Fibroblast of skin of left quadriceps (primary cell): ENCODE measurements at regions not wholly inside any gene's neighbourhood (a gene's known extent, or its start where the extent isn't known, plus 50 kb on each side); places are given as distances from the start of the nearest gene placed in this dataset.

Source experiments
- DNase-seq, 2 experiments: peaks; one replicate each; pipeline ENCODE4 v3.0.0-alpha.2; 2013; ENCODE audit warnings: low read depth in 2 of 2

DNA sequence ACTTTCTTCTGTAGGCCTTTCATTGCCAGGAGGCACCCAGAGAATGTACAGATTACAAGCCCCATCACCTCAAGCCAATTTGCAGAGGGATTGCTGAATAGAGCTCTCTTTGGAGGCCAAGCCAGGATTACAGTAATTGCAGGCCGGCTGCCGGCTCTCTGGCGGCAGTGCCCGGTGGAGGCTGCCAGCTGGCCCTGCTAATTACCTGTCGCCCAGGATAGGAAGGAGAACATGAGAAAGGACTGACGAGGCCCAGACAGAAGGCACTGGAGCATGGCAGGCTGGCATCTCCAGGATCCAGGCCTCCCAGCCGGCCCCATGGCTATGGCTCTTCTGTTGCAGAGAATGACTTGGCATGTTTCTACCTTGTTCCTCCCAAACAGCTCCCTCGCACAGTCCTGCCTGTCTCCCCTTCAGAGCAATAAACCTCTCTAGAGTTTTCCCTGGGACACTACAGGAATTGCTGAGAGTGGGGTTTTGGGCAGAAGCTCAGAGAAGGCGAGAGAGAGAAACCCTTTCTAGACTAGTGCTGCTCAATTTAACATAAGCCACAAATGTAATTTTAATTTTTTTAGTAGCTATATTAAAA is 273.6 kb upstream of the PROK2 start:
- DNase-seq, result no peak

DNA sequence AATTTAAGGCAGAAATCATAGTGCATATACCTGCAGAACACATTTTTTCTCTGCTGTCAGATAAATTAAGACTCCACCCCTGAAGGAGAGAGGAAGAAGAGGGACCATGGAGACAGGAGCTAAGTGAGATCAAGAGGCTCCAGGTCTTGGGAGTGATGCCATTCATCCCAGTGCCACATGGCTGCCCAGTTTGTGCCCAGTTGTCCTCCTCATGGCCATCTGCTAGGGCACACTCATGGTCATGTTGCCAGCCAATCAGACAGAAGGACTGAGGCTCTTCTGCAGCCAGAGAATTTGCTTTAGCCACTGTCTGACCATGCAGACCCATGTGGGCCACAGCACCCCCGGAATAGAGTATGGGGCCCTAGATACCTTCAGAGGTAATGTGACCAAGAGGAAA is 270.5 kb upstream of the PROK2 start:
- DNase-seq, result no peak

DNA sequence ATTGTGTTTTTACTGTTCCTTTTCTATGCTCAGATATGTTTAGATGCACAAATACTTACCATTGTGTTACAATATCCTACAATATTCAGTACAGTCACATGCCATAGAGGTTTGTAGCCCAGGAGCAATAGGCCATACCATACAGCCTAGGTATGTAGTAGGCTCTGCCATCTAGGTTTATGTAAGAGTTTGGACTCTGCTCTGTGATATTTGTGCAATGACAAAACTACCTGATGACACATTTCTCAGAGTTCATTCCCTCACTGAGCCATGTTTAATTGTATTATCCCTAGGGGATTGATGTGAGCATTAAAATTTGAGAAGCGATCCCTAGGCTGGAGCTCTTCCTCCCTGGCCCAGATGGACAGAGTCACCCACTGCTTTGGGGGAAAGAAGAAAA is 270.0 kb upstream of the PROK2 start:
- no peak for DNase-seq

DNA sequence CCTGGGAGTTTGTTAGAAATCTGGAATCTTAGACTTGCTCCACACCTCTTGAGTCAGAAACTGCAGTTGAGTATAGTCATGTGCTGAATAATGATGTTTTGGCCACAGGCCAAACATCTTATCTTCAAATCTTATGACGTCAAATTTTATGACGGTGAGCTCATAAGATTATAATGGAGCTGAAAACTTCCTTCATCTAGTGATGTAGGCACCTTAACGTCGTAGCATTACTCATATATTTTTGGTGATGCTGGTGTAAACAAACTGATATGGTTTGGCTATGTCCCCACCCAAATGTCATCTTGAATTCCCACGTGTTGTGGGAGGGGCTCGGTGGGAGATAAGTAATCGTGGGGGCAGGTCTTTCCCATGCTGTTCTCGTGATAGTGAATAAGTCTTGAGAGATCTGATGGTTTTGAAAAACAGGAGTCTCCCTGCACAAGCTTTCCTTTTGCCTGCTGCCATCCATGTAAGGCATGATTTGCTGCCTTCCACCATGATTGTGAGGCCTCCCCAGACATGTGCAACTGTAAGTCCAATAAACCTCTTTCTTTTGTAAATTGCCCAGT is 268.0 kb upstream of the PROK2 start:
- no peak for DNase-seq

DNA sequence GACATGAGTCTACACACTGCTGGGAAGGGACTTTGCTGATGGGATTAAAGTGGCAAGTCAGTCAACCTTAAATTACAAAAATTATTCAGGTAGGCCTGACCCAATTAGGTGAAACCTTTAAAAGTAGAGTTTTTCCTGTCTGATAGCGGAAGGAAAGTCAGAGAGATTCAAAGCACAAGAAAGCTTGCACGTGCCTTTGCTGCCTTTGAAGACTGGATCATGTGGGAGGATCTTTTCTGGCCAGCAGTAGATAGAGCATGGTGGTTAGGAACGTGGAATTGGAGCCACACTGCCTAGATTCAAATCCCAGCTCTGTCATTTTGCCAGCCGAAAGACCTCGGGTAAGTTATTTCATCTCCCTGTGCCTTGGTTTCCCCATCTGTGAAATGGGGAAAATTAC is 265.8 kb upstream of the PROK2 start:
- DNase-seq, result no peak

DNA sequence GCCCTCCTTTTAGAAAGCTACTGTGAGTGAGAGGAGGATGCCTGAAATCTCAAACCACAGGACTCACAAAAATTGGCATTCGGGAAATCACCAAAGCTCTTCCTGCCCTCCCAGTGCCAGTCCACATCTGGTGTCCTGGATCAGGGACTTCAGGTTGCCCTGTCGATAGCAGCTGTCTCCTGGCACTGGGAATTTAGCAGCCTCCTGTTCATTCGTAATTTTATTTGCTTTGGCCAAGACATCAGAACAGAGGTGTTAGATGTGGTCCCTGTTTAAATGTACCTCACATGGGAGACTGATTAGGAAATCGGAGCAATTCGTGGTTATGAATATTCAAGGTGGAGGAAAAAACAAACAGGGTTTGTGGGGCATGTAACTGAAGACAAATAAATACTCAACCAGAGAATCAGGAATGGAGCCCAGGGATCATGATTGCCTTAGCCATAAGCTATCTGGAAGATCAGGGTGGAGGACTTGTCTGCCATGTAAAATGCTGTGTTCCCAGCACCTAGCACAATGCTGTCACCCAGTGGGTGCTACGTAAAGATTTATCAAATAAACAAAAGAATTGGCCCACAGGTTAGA is 265.2 kb upstream of the PROK2 start:
- DNase-seq, result no peak

DNA sequence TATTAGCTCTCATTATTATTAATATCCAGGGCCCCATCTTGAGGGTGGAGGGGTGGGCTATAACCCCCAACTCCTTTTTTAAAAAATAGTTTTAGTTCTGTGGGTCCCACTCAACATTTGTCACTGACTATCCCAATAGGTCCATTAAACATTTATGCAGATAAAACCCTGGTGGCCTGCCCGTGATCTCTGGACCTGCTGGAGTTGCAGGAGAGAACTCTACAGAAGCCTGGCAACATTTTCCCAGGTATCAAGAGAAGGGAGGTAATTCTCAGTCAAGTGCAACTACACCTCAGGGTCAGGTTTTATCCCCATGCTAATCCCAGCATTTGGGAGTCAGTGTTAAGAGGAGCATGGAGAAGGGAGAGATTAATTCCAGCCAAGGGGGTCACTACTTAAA is 264.4 kb upstream of the PROK2 start:
- no peak for DNase-seq

DNA sequence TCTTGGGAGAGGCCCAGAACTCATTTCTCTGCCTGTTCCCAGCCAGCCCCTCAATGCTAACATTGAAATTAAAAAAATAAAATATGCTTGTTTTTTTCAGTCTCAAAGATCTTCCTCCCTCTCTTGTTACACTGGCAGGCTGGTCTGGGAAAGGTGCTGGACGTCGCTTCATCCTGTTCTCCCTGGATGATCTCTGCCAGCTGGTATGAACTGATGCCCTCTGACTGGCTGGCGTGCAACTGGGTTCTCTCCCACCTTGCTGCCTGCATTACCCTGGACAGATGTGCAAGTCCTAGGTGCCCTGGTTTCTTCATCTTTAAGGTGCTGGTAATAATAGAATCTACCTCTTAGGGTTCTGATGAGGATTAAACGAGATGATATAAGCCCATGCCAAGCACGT is 263.9 kb upstream of the PROK2 start:
- no peak for DNase-seq

DNA sequence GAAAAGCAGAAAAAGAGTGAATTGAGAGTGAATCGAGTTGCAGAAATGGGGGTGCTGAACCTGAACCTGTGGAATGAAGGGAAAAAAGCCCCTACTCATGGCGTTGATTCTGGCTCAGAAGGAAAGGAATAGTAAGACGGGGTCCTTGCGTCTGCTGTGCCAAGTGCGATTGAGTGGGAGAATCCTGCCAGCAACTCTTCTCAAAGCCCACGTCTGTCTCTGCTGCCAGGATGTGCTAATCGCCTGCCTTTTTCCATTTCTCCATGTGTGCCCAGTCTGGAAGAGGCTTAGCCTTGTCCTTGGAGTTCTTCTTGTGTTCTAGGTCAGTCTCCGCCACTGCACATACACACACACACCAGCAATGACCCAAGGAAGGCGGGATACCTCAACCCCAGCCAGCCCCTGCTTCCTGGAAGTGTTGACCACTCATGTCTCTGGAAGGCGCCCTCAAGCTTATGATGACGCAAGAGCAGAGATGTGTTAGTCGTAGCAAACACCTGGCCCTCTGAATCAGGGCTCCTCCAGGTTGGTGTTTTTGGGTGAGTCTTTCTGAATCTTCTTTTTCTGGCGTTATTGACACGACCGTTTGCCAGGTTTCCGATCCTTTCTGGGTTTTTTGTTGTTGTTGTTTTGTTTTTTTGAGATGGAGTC is 262.4 kb upstream of the PROK2 start:
- no peak for DNase-seq

DNA sequence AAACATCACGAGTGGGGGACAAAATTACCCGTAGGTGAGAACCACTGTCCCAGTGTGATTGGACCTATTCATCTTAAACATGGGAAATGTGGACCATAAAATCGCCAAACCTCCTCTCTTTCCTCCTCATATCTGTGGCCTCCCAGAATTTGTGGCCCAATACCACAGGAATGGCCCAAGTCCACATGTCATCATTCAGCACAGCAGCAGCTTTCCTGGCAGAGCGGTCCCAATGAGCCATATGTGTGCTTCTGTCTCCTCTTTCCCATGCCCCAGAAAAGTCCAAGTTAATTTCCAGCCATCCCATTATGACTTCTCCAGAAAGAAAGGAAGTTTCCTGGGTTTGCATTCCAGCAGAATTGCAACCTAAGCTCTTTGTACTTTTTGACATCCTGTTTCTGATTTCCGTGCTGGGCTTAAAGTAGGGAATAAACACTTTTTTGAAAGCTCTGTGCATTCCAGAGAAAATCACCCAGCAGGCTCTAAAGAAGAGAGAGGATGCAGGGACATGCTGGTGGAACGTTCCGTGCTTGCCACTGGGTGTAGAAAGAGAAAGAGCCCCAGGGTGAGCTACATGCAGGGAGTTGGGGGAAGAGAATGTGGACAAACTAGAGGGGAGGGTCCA is 259.4 kb upstream of the PROK2 start:
- DNase-seq, result peak; percentile 43

DNA sequence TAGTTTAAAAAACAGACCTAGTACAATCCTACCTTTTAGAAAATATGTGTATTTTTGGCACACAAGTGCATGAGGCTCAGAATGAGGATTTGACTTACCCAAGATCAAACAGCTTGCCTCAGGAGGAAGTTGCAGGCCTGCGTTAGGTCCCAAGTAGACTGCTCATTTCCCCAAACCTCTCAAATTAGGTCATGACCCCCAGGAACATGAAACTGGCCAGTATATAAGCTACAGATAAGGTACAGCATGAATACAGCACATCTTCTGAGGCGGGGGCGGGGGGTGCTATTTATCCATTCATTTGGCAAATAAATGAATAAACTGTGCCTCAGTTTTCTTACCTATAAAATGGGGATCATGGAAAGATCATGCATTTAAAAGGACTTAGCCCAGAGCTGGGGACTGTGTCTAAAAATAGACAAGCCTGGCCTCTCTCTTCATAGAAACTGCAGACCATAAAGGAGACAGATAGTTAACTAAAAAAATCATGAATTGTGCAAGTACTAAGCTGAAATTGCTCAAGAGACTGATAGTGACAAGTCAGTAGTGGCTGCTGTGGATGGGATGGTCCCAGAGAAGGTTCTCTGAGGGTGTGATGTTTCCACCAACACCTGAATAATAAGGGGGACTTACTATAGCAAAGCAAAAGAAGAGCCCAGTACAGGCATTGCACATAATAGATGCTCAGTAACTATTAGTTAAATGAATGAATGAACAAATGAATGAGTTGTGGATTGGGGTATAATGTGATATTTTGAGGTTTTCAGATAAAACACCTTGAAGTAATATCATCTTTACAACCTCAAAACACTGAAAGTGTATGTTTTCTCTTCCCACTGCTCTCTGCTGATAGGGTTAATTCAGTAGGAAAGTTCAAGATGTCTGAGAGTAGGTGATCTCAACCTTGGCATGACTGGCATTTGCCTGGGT is 258.5 kb upstream of the PROK2 start:
- no peak for DNase-seq

DNA sequence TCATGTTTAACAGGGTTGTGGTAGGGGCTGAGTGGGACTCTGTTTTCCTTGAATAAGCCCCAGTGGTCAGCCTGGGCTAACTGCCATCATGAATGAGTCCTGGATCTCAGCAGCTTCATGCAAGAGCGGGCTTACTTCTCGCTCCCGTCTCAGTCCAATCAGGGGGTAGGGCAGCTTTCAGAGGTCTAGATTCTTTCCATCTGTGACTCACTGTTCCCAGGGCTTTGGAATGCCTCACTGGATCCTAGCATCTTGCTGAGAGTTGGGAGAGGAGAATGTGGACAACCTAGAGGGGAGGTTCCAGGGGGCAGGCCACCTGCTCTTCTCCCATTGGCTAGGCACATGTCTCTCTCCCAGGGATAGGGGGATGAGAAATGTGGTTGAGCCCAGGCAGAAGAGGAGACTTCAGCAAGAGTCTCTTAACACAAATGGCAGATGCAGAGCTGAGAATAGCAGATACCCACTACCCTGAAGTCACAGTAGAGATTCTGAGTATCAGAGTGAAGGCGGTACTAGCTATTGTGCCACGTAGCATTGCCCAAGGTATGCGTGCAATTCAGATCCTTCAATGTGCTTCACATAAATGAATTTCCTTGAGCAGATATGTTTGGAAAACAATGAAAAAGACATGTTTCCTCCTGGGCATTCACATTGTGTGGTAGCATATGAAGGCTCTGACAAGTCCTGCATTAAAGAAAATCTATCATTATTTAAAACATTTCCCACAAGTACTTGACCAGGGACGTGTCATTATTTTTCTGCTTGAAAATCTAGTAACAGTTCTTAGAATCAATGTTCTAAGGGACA is 257.7 kb upstream of the PROK2 start:
- DNase-seq, result peak; percentile 78 to 79

DNA sequence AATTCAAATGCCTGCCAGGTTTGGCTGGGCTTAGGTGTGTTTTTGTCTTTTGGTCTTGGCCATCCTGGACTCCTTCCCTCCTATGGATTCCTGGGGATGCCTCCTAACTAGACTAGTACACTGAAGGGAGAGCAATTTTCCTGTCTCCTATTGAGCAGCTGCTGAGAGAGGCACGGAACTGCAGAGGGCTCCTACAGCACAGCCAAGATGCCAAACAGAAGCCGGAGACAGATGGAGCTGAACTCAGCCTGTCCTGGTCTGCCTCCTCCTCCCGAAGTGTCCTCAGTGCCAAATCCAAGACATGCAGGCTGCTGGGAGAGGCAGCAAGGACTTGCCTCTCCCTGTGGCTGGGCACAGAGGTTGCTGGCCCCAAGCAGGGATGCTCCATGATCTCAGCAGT is 256.6 kb upstream of the PROK2 start:
- no peak for DNase-seq

DNA sequence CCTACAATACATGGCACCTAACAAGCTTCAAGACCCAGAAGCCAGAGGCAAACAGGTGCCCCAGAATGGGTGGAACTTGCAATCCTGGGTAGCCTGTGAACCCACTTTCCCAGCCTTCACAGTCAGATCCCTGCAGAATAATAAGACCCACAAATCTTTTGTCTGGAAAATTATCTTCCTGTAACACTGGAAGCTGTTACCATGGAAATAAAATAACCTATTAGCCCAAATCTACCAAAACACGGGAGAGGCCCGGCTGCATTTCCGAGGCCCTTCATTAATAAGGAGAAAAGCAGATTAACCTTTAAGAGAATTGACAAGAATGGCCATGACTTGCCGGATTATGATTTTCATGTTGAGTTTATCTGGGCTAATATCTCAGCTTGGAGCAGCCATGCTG is 256.1 kb upstream of the PROK2 start:
- DNase-seq, result no peak

DNA sequence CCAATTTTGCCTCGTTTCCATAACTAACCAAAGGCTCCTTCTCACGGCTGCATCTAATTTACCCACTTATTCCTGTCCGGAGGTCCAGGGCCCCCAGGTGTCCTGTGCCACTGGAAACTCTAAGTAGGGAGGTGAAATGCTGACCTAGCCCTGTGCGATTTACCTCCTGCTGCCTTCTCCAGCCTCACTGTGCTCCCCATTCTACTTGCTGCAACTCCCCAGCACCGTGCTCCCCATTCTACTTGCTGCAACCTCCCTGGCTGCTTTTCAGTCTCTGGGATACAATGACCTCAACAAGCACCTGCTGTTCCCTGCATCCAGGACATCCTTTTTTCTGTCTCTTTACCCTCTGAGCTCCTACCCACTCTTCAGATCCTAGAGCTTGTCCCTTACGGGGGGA is 254.7 kb upstream of the PROK2 start:
- no peak for DNase-seq

DNA sequence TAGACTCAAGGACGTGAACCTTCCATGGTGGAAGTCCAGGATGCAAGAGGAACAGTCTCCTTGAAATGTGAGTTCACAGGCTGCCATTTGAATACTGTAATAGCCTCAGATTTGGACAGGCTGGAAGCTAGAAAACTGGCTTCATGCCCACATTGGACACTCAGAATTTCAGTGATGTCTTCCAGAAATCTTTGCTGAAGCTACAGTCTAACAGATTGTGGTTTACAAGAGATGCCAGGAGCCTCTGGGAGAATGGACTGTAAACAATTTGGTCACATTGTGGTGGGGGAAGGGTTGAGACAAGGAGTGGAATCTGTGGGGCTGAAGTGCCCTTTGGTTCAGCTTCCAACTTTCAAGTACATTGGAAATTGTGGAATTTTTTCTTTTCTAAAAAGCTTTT is 252.0 kb upstream of the PROK2 start:
- DNase-seq, result peak; percentile 44 to 46

DNA sequence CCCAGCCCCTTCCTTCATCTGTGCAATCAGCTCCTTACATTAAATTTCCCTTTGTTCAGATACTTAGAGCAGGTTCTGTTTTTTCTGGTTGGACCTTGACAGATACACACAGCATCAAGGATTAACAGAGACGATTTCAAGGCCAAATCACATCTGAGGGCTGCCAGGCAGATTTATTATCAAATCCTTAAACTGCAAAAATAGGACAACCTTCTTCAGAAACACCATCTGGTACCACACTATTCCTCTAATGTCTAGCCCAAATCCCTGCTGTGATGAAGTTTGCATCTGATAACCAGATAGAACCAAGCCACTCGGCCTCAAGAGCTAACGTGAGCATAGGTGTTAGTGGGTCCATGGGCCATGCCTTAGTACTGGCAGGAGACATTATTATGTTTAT is 250.7 kb upstream of the PROK2 start:
- no peak for DNase-seq

DNA sequence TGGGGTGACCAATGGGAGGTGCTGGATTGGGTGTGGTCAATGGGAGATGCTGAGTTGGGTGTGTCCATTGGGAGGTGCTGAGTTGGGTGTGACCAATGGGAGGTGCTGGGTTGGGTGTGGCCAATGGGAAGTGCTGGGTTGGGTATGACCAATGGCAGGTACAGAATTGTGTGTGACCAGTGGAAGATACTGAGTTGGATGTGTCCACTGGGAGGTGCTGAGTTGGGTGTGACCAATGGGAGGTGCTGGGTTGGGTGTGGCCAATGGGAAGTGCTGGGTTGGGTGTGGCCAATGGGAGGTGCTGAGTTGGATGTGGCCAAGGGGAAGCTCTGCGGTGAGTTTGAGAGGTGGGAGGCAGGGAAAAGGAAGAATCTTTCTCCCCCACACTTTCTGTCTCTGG is 250.0 kb upstream of the PROK2 start:
- no peak for DNase-seq

DNA sequence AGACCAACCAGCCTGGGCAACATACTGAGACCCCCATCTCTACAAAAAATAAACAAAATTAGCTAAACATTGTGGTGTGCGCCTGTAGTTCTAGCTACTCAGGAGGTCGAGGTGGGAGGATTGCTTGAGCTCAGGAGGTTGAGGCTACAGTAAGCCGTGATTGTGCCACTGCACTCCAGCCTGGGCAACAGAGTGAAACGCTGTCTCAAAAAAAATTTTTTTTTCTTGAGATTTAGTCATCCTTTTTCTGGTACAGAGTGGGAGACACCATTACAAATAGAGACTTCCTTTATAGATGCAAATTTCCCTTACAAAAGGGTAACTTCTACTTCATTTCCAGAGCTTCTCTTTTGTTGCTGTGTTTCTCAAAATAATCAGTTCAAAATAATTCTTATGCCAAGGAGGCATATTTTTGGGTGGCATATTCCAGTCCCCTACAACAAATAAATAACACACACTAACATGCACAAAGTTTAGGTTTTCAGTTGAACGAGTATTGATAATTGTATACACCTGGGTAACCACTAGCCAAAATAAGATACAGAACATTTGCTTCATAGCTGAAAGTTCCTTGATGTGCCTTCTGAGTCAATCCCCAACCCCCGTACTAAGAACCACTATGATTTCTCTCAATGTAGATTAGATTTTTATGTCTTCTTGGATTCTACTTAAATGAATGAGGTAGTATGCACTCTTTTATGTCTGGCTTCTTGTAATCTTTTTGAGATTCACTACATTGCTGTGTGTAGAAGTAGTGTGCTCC is 248.9 kb upstream of the PROK2 start:
- no peak for DNase-seq

DNA sequence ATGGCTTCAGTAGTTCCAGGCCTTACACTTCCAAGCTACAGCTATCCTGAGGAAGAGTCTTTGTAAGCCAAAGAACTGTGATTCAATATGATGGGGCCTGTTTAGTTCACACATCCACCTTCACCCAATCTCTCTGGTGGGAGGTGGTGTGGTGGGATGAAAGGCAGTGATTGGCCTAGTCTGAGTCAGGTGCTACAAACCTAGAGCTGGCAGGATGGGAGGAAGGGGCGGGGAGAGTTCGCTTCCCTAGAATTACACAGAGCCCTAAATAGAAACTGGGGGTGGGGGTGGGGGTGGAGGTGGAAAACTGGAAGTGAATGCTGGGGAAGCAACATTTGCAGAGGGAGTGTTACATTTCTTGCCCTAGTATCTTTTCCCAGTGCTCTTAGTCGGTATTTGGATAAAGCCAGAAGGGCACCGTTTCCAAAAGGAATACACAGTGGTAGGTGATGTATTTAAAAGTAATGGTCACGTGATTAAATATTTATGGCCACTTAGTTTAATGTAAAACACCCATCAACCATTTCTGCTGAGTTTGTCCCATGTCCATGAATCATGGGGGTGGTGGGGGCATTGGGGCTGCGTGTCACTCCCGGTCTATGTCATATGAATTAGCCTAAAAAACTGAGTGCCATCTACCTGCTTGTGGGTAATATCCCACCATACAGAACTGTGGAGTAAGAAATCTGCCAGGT is 247.6 kb upstream of the PROK2 start:
- DNase-seq, result no peak
